Stimulated activated CD4-positive, alpha-beta T cell treated with anti-CD3 and anti-CD28 coated beads, Interleukin-1b, Interleukin-23, amount 100 ng/mL, for 48 hours (primary cell): ENCODE measurements at regions not wholly inside any gene's neighbourhood (a gene's known extent, or its start where the extent isn't known, plus 50 kb on each side); places are given as distances from the start of the nearest gene placed in this dataset.
"Not testable (repeated sequence)": the region's sequence is repeated elsewhere in the genome, so short reads cannot be mapped to it uniquely, and the experiment has no call there.

Experiments
- DNase-seq: peaks from one replicate; pipeline ENCODE4 v3.0.0-alpha.2; 2020

DNA sequence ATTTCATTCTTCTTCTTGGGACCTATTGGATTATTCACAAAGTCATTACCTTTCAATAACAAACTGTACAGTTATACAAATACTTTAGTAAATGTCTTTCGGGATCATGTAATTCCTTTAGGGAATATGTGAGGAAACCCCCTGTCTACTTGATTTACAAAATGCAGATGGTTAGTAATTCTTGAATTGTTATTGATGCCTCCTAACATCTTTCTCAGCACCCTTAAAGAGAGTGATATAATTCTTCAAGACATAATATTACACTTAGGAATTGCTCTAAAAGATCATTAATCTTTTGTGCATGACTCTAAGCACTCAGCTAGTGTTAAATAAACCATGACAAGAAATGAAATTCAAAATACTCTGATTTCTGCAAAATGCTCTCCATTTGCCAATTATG lies 988.1 kb upstream of the HS3ST1 start:
- no peak for DNase-seq

- DNase-seq, result no peak
Observed at GRCh38 chr4:12414181-12414812, 985.6 kb upstream of the HS3ST1 start.

DNA sequence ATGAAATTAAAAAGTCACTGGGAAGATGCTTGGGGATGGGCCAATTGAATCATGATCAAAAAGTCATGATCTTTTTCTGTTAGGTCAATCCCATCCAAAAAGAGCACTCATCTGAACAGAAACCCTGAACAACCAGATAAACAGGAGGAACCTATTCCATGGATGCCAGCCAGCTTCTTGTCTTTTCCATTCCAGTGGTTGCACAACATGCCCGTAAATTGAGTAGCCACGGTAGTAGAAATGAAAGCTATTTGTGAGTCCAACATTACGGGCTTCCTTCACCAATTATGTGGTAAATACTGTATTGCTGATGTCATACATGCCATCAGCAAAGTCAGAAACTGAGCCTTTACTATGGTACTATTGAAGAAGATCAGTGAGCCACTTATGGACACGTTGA lies 982.4 kb upstream of the HS3ST1 start:
- no peak for DNase-seq

DNA sequence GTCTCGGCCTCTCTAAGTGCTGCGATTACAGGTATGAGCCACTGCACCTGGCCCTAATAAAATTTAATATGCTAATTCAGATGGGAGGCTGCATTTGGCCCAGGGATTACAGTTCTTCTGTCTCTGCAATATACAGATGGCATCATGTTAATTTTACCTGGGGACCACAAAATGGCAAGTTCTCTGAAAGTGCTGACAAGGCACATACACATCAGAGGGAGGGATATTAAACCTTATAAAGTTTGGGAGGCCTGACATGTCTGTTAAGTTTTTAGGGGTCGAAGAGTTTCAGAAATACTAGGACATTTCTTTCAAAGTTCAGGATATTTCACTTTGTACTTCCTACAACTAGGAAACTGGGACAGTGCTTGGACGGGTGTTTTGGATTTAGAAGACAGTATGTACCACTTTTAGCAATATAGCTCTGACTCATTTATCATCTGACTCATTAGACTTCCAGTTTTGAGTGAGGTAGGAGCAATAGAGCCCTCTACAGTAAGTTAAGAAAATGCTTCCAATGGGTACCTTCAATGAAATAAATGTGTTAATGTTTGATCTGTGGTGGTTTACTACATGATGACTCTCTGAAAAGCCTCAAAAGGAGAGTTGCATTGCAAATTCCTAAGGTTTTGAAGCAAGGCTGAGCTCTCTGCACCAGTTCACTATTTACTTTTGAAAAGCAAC lies 981.0 kb upstream of the HS3ST1 start:
- DNase-seq, result no peak

DNA sequence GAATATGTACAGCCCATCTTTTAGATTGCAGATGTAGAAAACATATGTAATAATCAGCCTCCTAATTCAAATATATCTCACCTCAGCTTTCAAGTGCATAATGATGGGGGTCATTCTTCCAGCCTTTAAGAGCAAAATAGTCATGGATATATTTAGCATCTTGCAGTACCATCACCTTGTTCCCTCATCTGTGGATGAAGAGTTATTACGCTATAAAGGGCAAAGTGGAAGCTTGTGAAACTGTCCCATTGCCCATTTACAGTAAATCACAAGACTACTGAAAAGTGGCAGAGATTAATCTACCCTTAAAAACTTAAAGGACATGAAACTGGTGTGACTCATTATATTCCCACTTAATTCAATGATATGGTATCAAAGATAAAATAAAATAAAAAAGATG lies 979.7 kb upstream of the HS3ST1 start:
- no peak for DNase-seq

- no peak for DNase-seq
Observed at GRCh38 chr4:12403175-12403574, 974.5 kb upstream of the HS3ST1 start.

DNA sequence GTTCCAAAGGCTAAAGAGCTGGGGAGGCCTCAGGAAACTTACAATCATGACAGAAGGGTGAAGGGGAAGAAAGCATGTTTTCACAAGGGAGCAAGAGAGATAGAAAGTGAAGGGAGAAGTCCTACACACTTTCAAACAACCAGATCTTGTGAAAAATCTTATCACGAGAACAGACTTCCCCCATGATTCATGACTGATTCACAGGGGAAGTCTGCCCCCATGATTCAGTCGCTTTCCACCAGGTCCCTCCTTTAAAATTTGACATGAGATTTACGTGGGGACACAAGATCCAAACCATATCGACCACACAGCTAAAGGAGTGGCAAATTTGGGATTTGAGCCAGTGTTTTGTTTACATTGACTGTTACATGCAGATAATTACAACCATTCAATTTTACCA lies 971.1 kb upstream of the HS3ST1 start:
- DNase-seq, result no peak

GRCh38 chr4:12393631-12394262 lies 965.1 kb upstream of the HS3ST1 start:
- no peak for DNase-seq

DNA sequence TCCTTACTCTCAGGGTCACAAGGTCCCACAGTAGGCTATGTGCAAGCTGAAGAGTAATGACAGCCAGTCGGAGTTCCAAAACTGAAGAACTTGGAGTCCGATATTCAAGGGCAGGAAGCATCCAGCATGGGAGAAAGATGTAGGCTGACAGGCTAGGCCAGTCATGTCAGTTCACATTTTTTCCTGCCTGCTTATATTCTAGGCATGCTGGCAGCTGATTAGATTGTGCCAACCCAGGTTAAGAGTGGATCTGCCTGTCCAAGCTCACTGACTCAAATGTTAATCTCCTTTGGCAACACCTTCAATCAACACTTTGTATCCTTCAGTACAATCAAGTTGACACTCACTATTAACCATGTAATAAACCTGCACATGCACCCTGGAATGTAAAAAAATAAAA lies 960.9 kb upstream of the HS3ST1 start:
- DNase-seq, result no peak

- no peak for DNase-seq
Observed at GRCh38 chr4:12382567-12382966, 953.9 kb upstream of the HS3ST1 start.

DNA sequence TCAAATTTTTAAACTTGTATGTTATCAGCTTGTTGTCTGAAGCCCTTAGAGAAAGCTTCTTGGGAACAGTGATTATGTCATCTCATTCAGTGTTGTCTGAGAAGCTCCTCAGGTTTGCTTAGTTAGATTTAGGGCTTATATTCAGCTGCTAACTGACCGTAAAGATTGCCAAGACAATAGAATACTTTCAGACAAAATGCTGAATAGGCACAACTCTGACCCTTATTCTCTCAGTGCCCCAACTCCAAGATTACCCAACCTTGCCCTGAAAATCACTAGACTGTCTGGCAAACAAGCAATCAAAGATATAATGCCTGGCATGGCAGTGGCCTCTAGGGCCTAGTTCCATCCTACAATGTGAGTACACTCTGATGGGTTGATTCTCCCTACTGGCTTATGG lies 950.5 kb upstream of the HS3ST1 start:
- no peak for DNase-seq

GRCh38 chr4:12375805-12376204 lies 947.1 kb upstream of the HS3ST1 start:
- DNase-seq, result no peak

GRCh38 chr4:12365869-12366268 lies 937.2 kb upstream of the HS3ST1 start:
- not testable (repeated sequence) for DNase-seq

DNA sequence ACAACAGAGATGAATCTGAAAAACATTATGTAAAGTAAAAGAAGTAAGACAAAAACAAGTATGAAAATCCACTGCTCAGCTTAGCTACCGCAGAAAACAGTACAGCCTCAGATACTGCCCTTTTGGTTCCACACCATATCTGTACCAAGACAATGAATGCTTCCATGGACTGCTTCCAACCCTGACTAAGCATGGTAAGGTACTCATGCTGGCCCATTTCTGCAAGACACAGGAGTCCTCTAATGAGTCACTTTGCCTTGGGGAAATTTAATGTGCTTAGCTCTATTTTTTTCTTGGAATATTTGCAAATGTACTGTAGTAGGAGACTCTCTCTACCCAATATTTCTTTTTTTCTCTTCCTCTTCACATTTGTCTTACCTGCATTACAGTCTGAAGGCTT lies 931.7 kb upstream of the HS3ST1 start:
- DNase-seq, result no peak

- no peak for DNase-seq
Observed at GRCh38 chr4:12359420-12359819, 930.7 kb upstream of the HS3ST1 start.

GRCh38 chr4:12333083-12333482 lies 904.4 kb upstream of the HS3ST1 start:
- DNase-seq, result not testable (repeated sequence)

DNA sequence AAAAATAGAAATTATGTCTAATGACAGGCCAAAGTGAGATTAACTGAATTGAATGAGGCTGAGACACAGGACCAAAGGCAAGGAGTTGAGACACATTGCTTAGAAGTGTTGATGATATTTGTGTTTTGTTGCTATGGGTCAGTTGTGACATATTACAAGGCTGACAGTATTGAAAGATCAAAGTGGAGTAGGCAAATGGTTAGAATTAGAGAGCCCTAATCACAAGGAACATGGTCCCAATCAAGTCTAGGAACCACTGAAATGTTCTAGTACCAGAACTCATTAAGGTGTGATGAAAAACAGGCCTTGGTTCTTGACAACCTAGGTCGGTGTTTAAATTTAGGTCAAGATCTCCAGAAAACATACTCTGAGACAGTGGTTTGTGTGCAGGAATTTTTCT lies 896.3 kb upstream of the HS3ST1 start:
- no peak for DNase-seq

DNA sequence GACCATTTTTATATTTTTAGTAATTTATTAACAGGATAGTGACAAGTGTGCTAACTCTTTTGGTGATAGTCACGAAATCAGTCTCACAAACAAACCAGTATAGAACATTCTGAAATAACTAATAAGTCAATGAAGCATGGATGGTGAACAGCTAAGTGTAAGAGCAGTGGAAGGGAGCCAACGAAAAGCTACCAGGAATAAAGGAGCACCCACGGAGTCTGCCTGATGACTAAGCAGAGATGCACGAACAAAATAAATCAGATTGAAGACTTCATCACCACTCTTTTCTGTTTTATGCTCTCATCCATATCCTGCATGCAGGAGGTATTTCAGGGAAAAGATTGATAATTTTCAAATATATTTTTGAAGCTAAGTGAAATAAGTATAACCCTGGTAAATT lies 891.1 kb upstream of the HS3ST1 start:
- DNase-seq, result no peak

GRCh38 chr4:12304905-12305304 lies 876.2 kb upstream of the HS3ST1 start:
- no peak for DNase-seq

- DNase-seq, result no peak
Observed at GRCh38 chr4:12296366-12296765, 867.7 kb upstream of the HS3ST1 start.

DNA sequence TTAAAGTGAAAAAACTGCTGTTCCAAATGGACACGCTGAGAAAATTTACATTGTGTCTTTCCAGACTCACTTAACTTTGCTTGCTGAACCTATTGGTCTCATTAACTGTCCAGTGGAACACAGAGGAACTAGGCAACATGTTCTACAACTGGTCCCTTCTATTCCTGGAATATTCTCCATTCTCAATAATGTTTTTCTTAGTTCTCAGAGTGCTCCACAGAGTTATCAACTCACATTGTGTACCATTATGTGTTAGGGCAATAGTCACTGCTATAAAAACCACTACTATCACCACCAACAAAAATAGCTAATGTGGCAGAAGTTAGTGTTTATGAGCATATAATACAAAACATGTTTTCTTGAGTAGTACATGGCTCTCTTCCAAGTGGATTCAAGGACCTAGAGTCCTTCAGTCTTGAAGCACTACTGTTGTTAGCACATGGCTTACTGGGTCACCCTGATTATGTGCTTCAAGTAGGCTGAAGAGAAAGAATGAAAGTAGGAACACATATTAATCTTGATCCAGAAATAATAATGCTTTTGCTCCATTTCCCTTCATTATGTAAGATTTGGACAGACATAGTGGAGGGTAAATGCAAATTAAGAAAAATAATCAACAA lies 865.3 kb upstream of the HS3ST1 start:
- DNase-seq, result no peak

DNA sequence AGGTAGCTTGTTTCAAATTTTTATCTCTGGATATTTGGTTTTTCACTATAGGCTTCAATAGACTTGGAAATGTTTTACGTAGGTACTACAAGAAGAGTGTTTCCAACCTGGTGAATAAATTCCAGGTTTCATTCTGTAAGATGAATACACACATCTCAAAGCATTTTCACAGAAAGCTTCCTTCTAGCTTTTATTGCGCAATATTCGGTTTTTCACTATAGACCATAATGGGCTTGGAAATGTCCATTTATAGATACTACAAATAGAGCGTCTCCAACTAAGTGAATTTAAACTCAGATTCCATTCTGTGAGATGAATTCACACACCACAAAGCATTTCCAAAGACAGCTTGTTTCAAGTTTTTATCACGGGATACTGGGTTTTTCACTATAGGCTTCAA lies 857.7 kb upstream of the HS3ST1 start:
- DNase-seq, result no peak

- DNase-seq, result no peak
Observed at GRCh38 chr4:12270546-12270945, 841.9 kb upstream of the HS3ST1 start.

DNA sequence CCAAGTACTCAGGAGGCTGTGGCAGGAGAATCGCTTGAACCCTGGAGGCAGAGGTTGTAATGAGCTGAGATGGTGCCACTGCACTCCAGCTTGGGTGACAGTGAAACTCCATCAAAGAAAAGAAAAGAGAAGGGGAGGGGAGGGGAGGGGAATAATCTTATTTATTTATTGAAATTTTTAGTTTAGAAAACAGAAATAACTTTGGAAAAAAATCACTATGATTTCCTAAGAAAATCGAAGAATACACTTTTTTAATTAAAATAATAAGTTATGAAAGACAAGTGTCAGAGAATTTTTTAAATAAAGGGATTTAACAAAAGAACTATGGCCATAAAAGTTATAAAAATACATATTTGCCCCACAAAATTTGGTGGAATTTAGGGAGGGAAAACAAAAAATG lies 836.9 kb upstream of the HS3ST1 start:
- DNase-seq, result no peak
